ENCODE measurements at regions not wholly inside any gene's neighbourhood (a gene's known extent, or its start where the extent isn't known, plus 50 kb on each side); places are given as distances from the start of the nearest gene placed in this dataset.

- Histone ChIP-seq H3K9me3 (ENCODE audit: control insufficient read depth, insufficient read depth, low read depth, low read length) (no peaks in the 10 kb centered on the region), H3K4me3 (ENCODE audit: low read depth, low read length) (no peak overlapping the region), H3K36me3 (ENCODE audit: control insufficient read depth in 2 of 2, insufficient read depth in 1 of 2, low read length in 2 of 2) (no peaks in the 10 kb centered on the region), H3K27ac (ENCODE audit: extremely low read depth, low read depth, low read length) (no peak overlapping the region), H3K4me1 (ENCODE audit: control insufficient read depth, insufficient read depth, low read length) (no peaks in the 10 kb centered on the region)
- ChIA-PET CTCF (interaction anchor here (1.3 to 2.1 kb wide), 2 partner anchors 10 to 178 kb away, joined by 4 to 6 read pairs; no protein-coding TSS in a partner anchor), POLR2A (no interaction called here)
- no peak for TF ChIP-seq ZNF76 (tag by site-specific recombination; IDR thresholded peaks at IDR 0.05; ENCODE audit: borderline replicate concordance, low read depth)
- no peak for TF ChIP-seq ZNF555 (tag by site-specific recombination; conservative IDR thresholded peaks at IDR 0.05)
- TF ChIP-seq, protein P1, sequence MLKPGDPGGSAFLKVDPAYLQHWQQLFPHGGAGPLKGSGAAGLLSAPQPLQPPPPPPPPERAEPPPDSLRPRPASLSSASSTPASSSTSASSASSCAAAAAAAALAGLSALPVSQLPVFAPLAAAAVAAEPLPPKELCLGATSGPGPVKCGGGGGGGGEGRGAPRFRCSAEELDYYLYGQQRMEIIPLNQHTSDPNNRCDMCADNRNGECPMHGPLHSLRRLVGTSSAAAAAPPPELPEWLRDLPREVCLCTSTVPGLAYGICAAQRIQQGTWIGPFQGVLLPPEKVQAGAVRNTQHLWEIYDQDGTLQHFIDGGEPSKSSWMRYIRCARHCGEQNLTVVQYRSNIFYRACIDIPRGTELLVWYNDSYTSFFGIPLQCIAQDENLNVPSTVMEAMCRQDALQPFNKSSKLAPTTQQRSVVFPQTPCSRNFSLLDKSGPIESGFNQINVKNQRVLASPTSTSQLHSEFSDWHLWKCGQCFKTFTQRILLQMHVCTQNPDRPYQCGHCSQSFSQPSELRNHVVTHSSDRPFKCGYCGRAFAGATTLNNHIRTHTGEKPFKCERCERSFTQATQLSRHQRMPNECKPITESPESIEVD (tag by site-specific recombination; IDR thresholded peaks at IDR 0.05): no peak
- no peak for TF ChIP-seq ZNF423 (tag by site-specific recombination; IDR thresholded peaks at IDR 0.05)
- no peak for TF ChIP-seq ZNF707 (tag by site-specific recombination; IDR thresholded peaks at IDR 0.05)
- TF ChIP-seq, protein P2, sequence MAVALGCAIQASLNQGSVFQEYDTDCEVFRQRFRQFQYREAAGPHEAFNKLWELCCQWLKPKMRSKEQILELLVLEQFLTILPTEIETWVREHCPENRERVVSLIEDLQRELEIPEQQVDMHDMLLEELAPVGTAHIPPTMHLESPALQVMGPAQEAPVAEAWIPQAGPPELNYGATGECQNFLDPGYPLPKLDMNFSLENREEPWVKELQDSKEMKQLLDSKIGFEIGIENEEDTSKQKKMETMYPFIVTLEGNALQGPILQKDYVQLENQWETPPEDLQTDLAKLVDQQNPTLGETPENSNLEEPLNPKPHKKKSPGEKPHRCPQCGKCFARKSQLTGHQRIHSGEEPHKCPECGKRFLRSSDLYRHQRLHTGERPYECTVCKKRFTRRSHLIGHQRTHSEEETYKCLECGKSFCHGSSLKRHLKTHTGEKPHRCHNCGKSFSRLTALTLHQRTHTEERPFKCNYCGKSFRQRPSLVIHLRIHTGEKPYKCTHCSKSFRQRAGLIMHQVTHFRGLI (tag by site-specific recombination; IDR thresholded peaks at IDR 0.05): no peak
- no peak for TF ChIP-seq ZNF174 (tag by site-specific recombination; IDR thresholded peaks at IDR 0.05)
- no peak for TF ChIP-seq ZNF155 (tag by site-specific recombination; IDR thresholded peaks at IDR 0.05)
- no peak for TF ChIP-seq ZNF623 (tag by site-specific recombination; IDR thresholded peaks at IDR 0.05)
- TF ChIP-seq SCRT1 (tag by site-specific recombination; IDR thresholded peaks at IDR 0.05; ENCODE audit: borderline replicate concordance): no peak
- no peak for TF ChIP-seq ZNF121 (tag by site-specific recombination; IDR thresholded peaks at IDR 0.05)
- no peak for TF ChIP-seq ZNF248 (tag by site-specific recombination; IDR thresholded peaks at IDR 0.05)
- TF ChIP-seq, protein P3, sequence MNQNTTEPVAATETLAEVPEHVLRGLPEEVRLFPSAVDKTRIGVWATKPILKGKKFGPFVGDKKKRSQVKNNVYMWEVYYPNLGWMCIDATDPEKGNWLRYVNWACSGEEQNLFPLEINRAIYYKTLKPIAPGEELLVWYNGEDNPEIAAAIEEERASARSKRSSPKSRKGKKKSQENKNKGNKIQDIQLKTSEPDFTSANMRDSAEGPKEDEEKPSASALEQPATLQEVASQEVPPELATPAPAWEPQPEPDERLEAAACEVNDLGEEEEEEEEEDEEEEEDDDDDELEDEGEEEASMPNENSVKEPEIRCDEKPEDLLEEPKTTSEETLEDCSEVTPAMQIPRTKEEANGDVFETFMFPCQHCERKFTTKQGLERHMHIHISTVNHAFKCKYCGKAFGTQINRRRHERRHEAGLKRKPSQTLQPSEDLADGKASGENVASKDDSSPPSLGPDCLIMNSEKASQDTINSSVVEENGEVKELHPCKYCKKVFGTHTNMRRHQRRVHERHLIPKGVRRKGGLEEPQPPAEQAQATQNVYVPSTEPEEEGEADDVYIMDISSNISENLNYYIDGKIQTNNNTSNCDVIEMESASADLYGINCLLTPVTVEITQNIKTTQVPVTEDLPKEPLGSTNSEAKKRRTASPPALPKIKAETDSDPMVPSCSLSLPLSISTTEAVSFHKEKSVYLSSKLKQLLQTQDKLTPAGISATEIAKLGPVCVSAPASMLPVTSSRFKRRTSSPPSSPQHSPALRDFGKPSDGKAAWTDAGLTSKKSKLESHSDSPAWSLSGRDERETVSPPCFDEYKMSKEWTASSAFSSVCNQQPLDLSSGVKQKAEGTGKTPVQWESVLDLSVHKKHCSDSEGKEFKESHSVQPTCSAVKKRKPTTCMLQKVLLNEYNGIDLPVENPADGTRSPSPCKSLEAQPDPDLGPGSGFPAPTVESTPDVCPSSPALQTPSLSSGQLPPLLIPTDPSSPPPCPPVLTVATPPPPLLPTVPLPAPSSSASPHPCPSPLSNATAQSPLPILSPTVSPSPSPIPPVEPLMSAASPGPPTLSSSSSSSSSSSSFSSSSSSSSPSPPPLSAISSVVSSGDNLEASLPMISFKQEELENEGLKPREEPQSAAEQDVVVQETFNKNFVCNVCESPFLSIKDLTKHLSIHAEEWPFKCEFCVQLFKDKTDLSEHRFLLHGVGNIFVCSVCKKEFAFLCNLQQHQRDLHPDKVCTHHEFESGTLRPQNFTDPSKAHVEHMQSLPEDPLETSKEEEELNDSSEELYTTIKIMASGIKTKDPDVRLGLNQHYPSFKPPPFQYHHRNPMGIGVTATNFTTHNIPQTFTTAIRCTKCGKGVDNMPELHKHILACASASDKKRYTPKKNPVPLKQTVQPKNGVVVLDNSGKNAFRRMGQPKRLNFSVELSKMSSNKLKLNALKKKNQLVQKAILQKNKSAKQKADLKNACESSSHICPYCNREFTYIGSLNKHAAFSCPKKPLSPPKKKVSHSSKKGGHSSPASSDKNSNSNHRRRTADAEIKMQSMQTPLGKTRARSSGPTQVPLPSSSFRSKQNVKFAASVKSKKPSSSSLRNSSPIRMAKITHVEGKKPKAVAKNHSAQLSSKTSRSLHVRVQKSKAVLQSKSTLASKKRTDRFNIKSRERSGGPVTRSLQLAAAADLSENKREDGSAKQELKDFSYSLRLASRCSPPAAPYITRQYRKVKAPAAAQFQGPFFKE (tag by site-specific recombination; IDR thresholded peaks at IDR 0.05; ENCODE audit: borderline replicate concordance): no peak
- no peak for TF ChIP-seq ZNF610 (tag by site-specific recombination; IDR thresholded peaks at IDR 0.05; ENCODE audit: borderline replicate concordance)
- no peak for TF ChIP-seq ZNF362 (tag by site-specific recombination; IDR thresholded peaks at IDR 0.05)
- no peak for TF ChIP-seq ZBTB17 (tag by site-specific recombination; IDR thresholded peaks at IDR 0.05)
- no peak for TF ChIP-seq ZSCAN30 (tag by site-specific recombination; IDR thresholded peaks at IDR 0.05)
- TF ChIP-seq ZBTB20 (tag by site-specific recombination; IDR thresholded peaks at IDR 0.05): no peak
- TF ChIP-seq ZNF184 (tag by site-specific recombination; IDR thresholded peaks at IDR 0.05): no peak
- no peak for TF ChIP-seq TSHZ1 (tag by site-specific recombination; IDR thresholded peaks at IDR 0.05; ENCODE audit: borderline replicate concordance)
These were observed 87.6 kb upstream of the IL33 start for GRCh38 chr9:6128030-6128429.
